Activated CD4-positive, alpha-beta T cell treated with anti-CD3 and anti-CD28 coated beads for 4 hours (primary cell): ENCODE measurements at regions not wholly inside any gene's neighbourhood (a gene's known extent, or its start where the extent isn't known, plus 50 kb on each side); places are given as distances from the start of the nearest gene placed in this dataset.

Experiments
- DNase-seq, 2 donors: peaks; one replicate each; pipeline ENCODE4 v3.0.0-alpha.2; 2020

DNA sequence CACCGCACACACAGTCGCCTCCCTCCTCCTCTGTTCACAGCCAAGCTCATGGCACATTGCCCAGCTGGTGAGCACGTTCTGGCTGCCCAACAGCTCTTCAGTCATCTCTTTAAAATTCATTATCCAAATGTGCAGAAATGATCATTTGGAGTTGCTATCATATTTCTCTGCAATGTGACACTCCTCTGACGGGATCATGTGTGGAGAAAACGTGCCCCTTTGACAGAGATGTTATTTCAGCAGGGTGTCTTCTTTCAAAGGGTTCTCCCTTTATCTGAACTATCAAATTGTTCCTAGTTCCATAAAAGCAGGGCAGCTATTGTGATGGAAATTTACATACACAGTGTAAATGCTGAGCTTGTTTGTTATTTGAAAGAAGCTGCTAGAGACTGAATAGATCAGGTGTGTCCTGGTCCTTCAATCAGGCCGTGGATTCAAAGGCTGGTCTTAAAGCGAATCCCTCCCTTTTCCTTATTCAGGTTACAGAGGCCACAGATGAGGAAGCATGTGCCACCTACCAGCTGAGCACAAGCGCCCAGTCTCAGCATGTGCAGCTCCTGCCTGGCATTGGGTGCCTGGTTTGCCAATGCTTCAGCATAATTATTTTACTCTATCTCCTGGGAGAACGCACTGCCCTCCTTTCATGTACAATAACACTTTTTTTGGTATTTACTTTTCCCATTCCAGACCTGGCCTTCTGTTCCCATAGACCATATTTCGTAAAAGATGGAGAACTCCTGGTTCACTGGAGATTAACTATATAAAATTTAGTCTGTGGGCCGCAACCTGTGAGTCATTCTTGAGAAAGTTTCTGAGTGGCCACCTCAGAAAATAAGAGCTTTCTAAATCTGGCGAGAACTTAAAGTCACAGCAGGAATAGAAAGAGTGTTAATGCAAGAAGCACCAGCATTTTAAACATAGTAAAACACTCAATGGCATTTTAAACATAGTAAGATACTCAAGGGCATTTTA lies 433.7 kb downstream of the ENC1 start:
- DNase-seq: no peak

DNA sequence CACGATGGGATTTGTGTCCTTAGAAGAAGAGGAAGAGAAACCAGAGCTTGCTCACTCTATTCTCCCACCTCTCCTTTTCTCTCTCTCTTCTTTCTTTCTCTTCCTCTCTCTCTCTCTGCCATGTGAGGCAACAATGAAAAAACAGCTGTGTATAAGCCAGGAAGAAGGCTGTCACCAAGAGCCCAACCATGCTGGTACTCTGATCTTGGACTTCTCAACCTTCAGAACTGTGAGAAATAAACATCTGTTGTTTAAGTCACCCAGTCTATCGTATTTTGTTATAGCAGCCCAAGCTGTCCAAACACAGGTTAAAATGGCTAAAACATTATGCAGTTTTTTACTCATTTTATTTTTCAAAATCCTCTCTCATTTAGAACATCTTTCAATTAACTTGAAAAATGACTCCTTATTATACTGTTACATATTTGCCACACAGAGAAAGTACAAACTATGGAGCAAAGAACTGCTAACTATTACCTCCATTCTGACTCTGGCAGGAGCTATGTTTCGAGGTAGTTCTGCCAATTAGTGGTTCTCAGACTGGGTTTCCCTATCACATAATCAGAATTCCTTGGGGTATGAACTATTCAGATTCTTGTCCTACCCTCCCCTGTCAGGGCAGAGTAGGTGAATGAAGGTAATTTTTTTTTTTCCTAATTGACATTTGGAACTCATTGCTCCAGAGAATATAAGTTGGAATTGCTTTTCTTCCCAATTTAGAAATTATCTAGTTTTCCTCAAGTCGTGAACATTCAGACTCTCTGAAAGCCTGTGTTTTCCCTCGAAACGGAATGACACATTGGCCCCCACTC lies 434.6 kb downstream of the ENC1 start:
- no peak for DNase-seq

DNA sequence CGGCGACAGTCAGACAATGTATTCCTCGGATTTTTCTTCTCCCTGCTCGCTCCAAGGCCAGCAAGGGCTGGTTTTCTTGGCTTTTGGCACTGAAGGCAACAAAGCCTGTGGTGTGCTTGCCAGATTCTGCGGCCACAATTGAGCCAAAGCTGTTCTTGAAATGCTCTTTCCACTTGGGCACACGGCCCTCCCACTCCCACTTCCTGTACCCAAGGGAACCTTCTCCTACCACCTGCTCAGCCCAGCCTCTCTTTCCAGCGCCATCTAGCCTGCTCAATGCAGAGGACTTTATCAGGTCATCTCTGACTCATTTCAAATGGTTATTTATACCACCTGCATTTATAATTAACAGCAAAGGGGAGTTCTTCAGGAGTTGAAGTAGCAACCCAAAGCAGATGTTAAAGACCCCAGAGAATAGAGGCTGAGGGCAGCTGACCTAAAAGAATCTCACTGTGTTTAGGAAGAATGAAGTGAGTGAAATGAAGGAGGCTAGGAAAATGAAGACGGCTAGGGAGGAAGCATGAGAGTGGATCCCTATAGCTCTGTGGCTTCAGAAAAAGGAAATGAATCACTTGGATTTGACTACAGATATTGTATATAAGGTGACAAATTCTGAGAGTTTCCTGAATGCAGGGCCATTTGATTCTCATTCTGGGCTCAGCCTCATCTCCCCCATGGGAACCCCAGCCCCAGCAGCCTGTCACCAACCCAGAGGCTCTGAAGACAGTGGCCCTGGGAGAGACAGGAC lies 439.0 kb downstream of the ENC1 start:
- no peak for DNase-seq

DNA sequence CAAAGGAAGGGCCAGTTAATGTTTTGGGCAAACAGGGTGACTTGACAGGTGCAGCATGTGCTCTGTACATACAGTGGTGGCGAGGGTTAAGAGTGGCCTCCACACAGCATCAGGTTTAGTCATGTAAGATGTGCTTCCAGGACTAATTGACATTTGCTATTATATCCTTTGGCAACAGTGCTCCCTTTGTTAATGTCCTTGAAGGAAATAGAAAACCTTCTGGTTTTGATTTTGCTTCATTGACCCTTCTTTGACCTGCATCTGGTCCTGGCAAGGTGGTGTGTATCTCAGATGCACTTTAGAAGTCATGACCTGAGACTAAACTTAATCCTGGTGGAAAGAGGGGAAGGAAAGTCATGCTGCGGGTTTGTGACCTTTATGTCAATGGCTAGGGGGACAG lies 440.0 kb downstream of the ENC1 start:
- no peak for DNase-seq

DNA sequence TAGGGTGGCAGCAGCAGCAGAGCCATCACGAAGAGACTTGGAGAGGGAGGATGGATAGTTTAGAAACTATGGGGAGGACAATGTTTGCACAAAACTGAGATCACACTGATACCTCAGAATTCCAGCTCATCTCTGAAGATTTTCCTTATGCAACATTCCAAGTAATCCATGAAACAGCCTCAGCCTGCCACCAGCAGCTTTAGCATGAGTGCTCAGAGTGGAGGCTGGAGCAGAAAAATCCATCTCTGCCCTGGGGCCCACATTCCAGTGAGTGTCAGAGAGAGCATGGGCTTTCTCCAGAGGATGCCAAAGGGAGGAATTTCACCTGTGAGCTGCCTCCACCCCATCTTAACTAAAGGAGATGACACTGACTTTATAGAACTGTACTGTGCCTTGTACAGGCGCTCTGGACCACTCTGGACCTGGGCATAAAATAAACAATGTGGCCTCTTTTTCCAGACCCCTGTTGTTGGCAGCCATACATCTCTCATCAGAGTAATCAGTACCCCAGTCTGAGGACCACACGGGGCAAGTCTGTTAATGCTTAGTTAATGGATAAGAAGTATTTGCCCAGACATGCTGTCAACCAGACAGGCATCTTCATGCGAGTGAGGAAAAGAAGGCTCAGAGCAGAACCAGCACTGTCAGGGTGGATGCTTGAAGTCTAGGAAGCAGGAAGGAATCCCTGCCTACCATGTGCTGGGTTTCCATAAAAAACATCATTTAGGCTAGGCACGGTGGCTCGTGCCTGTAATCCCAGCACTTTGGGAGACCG lies 440.9 kb downstream of the ENC1 start:
- DNase-seq: no peak

DNA sequence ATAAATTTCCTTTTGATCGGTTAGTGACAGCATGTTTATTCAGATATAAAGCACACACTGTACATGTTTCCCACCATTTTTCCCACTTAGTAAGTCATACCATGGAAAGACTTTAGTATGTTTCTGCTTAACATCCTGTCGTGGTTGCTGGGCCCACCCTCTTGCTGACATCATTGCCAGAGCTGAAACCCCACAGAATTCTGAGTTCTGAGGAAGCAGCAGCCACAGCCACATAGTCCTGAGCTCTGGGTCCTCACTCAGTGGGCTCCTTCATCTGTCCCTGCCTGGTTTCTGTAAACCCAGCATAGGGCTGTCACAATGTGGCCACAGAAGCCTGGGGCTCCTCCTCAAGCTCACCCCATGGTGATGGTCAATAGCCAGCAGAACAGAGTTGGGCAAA lies 441.5 kb downstream of the ENC1 start:
- DNase-seq: no peak

DNA sequence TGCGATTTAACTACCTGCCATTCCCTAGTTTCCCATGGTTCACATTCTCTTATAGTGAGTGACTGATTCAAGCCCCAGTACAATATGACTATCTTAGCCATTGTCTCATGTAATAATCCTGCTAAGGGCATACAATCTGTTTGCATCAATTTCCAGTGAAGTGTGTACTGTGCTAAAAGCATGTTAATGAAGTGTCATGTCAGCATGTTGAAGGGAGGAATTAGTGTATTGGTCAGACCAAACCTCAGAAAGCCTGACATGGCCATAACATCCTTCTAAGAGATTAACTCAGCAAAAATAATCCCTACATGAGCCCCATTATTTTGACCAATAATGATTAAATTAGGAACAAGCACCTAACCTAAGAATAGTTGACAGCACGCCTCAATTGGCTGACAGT lies 442.4 kb downstream of the ENC1 start:
- DNase-seq: no peak

DNA sequence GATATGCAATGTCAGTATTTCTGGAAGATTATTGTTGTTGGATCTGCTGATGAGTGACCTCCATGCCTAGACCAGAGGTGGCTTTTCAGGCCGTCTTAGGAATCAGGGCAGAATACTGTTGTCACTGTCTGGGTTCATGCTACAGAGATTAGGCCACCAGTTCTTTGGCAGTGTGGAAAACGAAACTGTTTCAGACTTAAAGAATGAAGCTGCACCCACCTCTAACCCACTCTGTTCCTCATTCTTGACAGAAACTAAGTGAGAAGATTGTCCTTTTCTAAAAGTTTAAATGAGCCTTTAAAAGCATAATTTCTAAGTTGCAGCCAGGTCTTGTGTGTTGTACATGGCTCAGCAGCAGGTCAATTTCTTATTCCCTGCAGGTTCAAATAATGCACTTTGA lies 444.3 kb downstream of the ENC1 start:
- DNase-seq: no peak

DNA sequence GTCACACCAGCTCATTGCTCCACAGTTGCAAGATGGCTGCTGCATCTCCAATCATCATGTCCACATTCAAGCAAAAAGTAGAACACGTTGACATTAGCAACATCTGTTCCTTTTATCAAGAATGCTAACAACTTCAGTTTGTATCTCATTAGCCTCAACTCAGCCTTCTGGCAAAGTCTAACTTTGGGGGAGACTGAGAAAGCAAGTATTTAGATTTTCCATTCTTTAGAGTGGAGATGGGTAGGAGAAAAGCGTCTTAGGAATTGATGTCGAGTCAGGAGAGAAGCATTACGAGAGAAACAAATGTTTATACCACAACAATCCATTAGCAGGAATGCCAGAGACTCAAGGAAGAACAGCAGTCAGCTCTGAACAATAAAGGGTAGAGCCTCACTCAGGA lies 446.3 kb downstream of the ENC1 start:
- DNase-seq: no peak

DNA sequence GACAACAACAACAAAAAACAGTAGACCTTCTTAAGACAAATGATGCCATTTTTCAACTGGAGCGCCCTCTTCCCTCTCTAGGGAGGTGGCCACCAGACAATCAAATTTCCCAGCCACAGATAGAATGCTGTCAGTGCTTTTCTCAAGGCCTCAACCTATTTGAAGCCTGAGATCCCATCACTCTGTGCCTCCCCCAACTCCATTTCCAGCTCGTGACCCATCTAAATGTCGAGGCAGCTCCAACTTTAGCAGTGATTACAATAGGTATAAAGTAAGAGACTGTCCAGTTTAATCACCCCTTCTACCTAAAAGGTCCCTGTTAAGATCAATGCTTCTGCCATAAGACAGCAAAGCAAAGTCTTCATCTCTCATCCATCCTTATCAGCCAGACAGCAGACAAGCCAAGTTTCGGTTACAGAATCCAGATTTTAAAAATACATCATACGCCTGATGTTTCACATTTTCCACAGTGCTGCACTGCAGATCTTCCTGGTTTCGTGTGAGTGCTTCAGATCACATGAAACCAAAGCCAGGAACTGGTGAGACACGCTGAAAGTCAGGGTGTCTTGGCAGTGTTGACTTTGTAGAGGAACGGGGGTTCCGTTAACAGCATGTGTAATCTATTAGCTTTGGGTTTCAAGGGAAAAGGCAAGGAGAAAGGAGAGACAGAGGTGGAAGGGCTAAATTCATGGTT lies 447.8 kb downstream of the ENC1 start:
- no peak for DNase-seq

DNA sequence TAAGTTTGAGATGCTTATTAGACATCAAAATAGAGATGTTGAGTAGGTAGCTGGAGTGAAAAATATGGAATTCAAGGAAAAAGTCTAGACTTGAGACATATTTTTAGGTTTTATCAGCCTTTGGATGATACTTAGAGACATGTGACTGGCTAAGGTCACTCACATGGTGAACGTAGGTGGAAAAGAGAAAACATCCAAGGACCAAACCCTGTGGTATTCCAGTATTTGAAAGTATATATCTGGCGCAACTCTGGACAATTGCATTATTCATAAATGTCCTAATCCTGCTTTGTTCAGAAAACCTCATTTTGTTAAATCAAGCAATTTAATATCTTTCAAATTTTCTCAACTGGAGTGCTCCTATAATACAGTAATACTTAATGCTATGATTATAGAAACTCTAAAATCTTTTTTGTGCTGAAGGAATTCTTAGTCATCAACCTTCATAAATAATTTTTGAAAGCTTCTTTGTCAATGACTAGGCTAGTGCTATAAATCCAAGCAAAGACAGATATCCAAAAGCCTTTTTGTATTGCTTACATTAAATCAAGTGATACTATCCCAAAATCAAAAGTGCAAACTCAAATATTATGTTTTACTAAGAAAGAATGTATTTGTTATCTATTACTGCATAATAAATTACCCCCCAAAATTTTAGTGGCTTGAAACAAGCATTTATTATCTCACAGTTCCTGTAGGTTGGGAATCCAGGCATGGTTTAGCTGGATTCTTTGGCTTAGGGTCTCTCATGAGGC lies 452.0 kb downstream of the ENC1 start:
- no peak for DNase-seq

DNA sequence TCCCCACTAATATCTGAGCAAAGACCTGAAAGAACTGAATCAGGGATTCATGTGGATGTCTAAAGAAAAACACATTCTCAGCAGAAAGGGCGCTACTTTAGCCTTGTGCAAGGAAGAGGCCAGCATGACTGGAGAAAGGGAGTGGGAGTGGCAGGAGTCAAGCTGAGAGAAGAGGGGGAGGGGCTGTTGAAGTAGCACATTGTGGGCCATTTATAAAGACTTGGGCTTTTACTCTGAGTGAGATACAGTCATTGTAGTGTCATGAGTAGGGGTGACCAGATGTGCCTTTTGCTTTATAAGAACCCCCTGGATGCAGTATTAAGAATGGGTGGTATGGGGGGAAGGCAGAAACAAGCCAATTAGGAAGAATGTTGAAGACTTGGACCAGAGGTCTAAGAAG lies 452.8 kb downstream of the ENC1 start:
- no peak for DNase-seq

DNA sequence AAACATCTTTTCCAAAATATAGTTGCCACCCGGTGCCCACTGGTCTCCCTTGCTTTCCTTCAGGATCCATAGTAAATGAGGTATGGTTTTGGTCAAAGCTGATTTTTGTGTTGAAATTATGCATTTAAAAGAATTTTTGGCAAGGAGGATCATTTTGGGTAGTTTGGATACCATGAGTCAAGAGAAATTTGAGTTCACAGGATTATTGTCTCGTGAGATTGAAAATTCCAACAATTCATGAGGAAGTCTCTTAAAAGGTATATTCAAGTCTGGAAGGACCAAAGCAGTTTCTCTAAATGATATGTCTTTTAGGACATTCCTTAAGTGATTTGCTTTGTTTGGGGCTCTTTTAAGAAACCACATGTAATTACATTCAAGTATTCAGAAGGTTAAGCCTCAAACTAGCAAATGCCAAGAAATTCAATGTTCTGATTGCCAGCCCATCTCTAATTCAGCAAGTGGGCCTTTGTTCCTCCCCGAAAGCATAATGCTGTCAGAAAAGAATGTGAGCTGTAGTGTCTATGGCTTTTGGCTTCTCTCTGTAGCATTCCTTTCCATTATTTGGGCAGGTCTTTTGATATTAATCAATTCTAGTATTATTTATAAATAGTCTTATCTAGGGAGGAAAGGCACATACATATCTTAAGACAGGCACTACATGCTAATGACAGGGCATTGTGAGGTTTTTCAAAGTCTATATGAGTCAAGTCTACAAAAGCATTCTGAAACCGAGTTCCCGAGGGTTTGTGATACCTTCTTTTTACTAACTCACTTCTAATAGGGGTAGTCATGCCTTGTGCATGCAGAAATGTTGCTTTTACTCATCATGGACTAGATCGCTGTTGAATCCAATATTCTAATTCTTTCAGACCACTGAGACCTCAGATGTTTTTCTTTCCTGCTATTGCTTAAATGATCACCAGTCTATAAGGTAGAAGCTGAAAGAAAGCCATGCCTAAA lies 453.9 kb downstream of the ENC1 start:
- no peak for DNase-seq

DNA sequence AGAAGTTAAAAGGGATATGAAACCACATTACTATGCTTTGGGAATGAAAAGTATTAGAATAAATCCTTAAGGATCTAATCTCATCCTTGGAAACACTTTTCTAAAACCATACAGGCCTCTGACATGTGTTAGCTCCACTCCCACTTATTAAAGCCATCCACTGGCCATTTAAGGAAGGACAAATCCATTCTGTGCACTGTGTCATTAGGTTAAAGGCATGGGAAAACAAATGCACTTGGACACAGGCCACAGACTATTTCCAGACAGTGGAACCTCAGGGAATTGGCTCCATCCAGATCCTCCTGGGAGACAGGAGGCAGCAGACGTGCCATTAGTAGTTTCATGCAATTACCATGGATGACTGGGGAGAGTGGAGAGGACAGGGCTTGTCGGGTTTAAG lies 454.9 kb downstream of the ENC1 start:
- no peak for DNase-seq

DNA sequence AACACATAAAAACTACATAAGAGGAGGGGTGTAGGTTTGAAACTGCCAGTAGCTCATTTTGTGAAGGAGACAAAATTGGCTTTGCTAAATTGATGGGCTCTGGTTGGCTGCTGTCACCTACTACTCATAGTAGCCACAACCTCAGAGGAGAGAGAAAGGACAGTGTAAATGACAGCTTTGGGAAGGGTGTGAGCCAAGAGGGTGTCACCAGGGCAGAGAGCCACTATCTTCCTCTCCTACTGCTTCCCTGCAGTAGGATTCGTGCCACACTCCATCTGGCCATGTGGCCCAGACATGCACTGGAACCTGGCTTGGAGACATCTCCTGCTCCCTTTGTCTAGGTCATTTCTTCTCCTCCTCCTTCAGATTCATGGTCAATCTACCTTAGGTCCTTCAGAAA lies 455.9 kb downstream of the ENC1 start:
- no peak for DNase-seq

DNA sequence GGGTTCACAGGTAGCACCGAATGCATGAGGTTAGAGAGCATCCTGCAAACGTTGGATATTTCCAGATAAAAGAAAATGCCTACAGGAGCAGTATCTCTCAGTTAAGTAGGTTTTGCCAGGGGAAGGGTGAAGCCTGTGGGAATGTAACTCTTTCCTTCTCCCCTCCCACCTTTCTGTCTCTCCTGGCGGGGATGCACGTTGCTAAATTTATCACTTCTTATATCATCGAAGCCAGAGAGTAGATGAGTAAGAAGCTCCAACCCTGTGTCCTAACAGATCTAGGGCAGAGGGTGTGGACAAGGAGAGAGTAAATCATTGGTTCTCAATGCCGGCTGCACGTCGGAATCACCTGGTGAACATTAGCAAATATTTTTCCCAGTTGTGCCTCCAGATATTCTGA lies 457.5 kb downstream of the ENC1 start:
- DNase-seq: no peak

DNA sequence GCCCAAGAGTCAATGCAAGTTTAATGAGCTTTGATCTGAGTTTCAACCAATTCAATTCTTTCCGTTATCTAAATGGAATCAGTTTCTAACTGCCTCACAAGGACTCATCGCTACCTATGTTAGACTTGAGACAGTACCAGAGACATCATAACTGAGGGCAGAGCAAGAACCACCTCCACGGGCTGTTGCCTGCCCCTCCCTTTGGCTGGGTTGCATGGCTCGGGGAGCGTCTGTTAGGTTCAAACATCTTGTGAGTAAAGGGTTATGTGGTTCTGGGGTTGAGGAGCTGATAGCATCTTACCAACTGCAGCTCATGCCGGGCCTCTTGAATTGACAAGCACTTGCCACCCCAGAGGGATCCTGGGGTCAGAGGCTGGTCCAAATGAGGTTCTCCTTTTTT lies 457.9 kb downstream of the ENC1 start:
- DNase-seq: no peak

DNA sequence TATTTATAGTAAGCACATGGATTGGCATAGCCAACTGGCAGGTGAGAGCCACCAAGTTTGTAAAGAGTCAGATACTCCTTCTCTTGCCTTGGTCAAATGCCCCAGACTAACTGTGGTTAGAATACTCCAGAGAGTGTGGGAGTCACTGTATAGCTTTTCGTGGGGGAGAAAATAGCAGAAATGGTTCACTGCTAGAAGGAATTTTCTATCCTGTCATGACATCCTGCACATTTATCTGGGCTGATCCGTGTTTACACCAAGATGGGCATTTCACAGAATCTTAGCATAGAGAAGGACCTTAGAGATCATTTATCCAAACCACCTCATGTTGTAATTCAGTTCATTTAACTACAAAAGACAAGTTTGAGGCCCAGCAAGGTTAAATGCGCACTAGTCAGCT lies 460.8 kb downstream of the ENC1 start:
- DNase-seq: no peak

DNA sequence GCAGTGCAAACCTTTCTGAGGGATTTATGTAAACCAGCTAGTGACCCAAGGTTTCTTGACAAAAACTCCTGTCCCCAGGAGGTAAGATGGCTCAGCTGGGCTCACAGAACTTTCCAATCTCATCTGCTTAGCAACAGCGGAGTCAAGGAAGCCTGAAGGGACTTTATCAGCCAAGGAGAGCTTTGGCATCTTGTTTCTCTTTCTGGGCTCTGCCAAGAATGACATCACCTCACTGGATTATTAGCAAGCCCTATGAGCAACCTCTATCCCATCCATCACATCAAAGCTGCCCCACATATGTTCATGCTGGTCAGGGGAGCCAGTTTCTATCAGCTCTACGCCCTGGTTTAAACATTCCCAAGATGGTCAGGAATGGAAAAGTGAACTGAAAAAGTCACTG lies 461.3 kb downstream of the ENC1 start:
- DNase-seq: no peak

DNA sequence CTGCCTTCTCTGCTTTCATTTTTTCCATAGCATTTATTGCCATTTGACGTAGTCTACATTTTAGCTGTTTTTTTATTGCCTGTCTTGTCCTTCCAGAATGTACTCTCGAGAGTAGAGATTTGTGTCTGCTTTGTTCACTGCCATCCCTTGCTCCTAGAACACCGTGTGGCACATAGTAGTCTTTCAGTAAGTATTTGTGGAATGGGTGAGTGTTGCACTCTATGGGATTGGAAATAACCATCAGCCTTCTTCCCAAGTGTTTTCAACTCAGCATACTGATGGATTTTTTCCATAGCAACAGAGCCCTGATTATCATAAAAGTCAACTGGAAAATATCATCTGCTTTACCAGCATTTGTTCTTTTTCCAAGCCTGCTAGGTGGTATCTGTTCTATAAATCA lies 462.6 kb downstream of the ENC1 start:
- no peak for DNase-seq
